Stimulated activated CD4-positive, alpha-beta T cell treated with anti-CD3 and anti-CD28 coated beads, Interleukin-12 subunit alpha, Interleukin-12 subunit beta, amount 100 ng/mL, for 4 hours (primary cell): ENCODE measurements at regions not wholly inside any gene's neighbourhood (a gene's known extent, or its start where the extent isn't known, plus 50 kb on each side); places are given as distances from the start of the nearest gene placed in this dataset.
"Not testable (repeated sequence)": the region's sequence is repeated elsewhere in the genome, so short reads cannot be mapped to it uniquely, and the experiment has no call there.

Experiments used
- DNase-seq: peaks from one replicate; pipeline ENCODE4 v3.0.0-alpha.2; 2020

GRCh38 chr13:18991060-18991459 is 190.6 kb downstream of the TUBA3C start:
- no peak for DNase-seq

GRCh38 chr13:18978447-18978846 is 203.2 kb downstream of the TUBA3C start:
- no peak for DNase-seq

- no peak for DNase-seq
Observed at GRCh38 chr13:18977857-18978256, 203.8 kb downstream of the TUBA3C start.

- no peak for DNase-seq
Observed at GRCh38 chr13:18971576-18972219, 209.9 kb downstream of the TUBA3C start.

GRCh38 chr13:18965347-18965855 is 216.2 kb downstream of the TUBA3C start:
- DNase-seq: no peak

GRCh38 chr13:18964942-18965341 is 216.7 kb downstream of the TUBA3C start:
- no peak for DNase-seq

- DNase-seq: not testable (repeated sequence)
Observed at GRCh38 chr13:18963684-18964083, 217.9 kb downstream of the TUBA3C start.

GRCh38 chr13:18962168-18962734 is 219.4 kb downstream of the TUBA3C start:
- DNase-seq: no peak

- no peak for DNase-seq
Observed at GRCh38 chr13:18961383-18962117, 220.1 kb downstream of the TUBA3C start.

- no peak for DNase-seq
Observed at GRCh38 chr13:18960637-18961227, 220.9 kb downstream of the TUBA3C start.

- DNase-seq: no peak
Observed at GRCh38 chr13:18959996-18960395, 221.6 kb downstream of the TUBA3C start.

- DNase-seq: no peak
Observed at GRCh38 chr13:18959229-18959628, 222.4 kb downstream of the TUBA3C start.

GRCh38 chr13:18956473-18957078 is 225.0 kb downstream of the TUBA3C start:
- no peak for DNase-seq

GRCh38 chr13:18954254-18954653 is 227.4 kb downstream of the TUBA3C start:
- no peak for DNase-seq

GRCh38 chr13:18953139-18953930 is 228.3 kb downstream of the TUBA3C start:
- DNase-seq: no peak

GRCh38 chr13:18952225-18953016 is 229.2 kb downstream of the TUBA3C start:
- DNase-seq: no peak

- DNase-seq: no peak
Observed at GRCh38 chr13:18951412-18951811, 230.2 kb downstream of the TUBA3C start.

- DNase-seq: no peak
Observed at GRCh38 chr13:18949970-18950369, 231.7 kb downstream of the TUBA3C start.

GRCh38 chr13:18949489-18949761 is 232.2 kb downstream of the TUBA3C start:
- DNase-seq: no peak

- DNase-seq: no peak
Observed at GRCh38 chr13:18948664-18949488, 232.7 kb downstream of the TUBA3C start.
